Glutamatergic neuron (in vitro differentiated cells): ENCODE measurements at regions not wholly inside any gene's neighbourhood (a gene's known extent, or its start where the extent isn't known, plus 50 kb on each side); places are given as distances from the start of the nearest gene placed in this dataset.
"Not testable (repeated sequence)": the region's sequence is repeated elsewhere in the genome, so short reads cannot be mapped to it uniquely, and the experiment has no call there.

ENCODE experiments used
- DNase-seq: peaks from one replicate; pipeline ENCODE4 v3.0.0; 2022
- H3K27ac Mint-ChIP-seq: one replicate; pipeline ENCODE4 v1.8.0; 2020; ENCODE audit warnings: mild to moderate bottlenecking, mixed read lengths, inconsistent platforms; ENCODE audit not compliant: unreplicated experiment
- H3K27me3 Mint-ChIP-seq: one replicate; pipeline ENCODE4 v1.8.0; 2020; ENCODE audit warnings: mild to moderate bottlenecking, moderate library complexity, mixed read lengths, inconsistent platforms; ENCODE audit not compliant: unreplicated experiment
- H3K36me3 Mint-ChIP-seq: one replicate; pipeline ENCODE4 v1.8.0; 2020; ENCODE audit warnings: mild to moderate bottlenecking, mixed read lengths, inconsistent platforms; ENCODE audit not compliant: unreplicated experiment
- H3K4me1 Mint-ChIP-seq: one replicate; pipeline ENCODE4 v1.8.0; 2020; ENCODE audit warnings: mild to moderate bottlenecking, low read depth, mixed read lengths, inconsistent platforms; ENCODE audit not compliant: unreplicated experiment
- H3K4me3 Mint-ChIP-seq: one replicate; pipeline ENCODE4 v1.8.0; 2020; ENCODE audit warnings: mild to moderate bottlenecking, mixed read lengths, inconsistent platforms; ENCODE audit not compliant: unreplicated experiment
- H3K9me3 Mint-ChIP-seq: one replicate; pipeline ENCODE4 v1.8.0; 2020; ENCODE audit warnings: mild to moderate bottlenecking, moderate library complexity, mixed read lengths, inconsistent platforms; ENCODE audit not compliant: unreplicated experiment
- CTCF ChIP-seq: fragments of 200-600 bp; sonication (generic); IDR thresholded peaks from one replicate; pipeline ENCODE4 v1.5.0; 2021; ENCODE audit not compliant: partially characterized antibody, unreplicated experiment

GRCh38 chr6:3672339-3672738 lies 79.2 kb downstream of the PXDC1 start:
- DNase-seq, H3K4me1 Mint-ChIP-seq, H3K27me3 Mint-ChIP-seq, H3K4me3 Mint-ChIP-seq, H3K27ac Mint-ChIP-seq: not testable (repeated sequence)
- peaks cover 24% of the 10 kb centered on the region for H3K36me3 Mint-ChIP-seq
- H3K9me3 Mint-ChIP-seq, result peaks cover 11% of the 10 kb centered on the region

DNA sequence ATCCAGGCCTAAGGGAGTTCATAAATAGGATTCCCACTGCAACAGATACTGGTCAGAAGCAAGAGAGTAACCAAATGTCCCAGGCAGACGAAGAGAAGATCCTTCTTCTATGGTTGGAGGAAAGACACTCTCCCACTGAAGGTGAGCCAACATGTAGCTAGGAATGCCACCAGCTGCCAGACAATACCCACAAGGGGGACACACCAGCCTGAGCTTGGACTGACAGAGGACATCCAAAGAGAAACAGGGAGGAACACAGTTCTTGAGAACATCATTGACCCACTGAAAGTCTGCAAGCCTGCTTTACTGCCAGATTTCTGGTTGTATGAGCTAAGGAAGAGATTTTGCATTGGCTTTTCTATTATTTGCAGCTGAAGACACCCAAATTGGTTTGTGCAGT lies 80.1 kb downstream of the PXDC1 start:
- no peak overlapping the region for H3K4me3 Mint-ChIP-seq
- H3K36me3 Mint-ChIP-seq, result peaks cover 17% of the 10 kb centered on the region
- TF ChIP-seq CTCF, result no peak
- DNase-seq, result no peak
- H3K27ac Mint-ChIP-seq, result no peak overlapping the region
- peaks cover 3% of the 10 kb centered on the region for H3K27me3 Mint-ChIP-seq
- peaks cover 11% of the 10 kb centered on the region for H3K9me3 Mint-ChIP-seq
- H3K4me1 Mint-ChIP-seq, result peaks cover 1% of the 10 kb centered on the region

DNA sequence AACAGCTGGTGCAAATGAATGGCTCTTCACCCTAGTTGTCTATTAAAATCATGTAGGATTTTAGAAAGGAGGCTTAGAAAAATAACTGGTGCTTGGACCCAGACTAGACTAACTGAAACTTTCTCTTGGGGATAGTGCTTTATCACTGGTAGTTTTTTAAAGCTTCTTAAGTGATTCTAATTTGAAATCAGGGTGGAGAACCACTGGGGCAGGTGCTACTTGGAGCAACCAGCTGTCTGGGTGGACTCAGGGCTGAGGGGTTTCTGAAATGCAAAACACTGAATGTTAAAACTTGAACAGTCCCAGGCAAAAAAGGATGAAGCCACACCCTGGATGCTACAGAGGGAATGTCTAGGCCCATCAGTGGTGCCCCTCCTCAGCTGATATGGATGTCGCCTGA lies 81.2 kb downstream of the PXDC1 start:
- Mint-ChIP-seq H3K27ac (no peak overlapping the region), H3K4me3 (no peak overlapping the region), H3K4me1 (peaks cover 1% of the 10 kb centered on the region), H3K27me3 (peaks cover 3% of the 10 kb centered on the region), H3K9me3 (peaks cover 11% of the 10 kb centered on the region), H3K36me3 (peaks cover 14% of the 10 kb centered on the region)
- no peak for DNase-seq
- no peak for TF ChIP-seq CTCF

DNA sequence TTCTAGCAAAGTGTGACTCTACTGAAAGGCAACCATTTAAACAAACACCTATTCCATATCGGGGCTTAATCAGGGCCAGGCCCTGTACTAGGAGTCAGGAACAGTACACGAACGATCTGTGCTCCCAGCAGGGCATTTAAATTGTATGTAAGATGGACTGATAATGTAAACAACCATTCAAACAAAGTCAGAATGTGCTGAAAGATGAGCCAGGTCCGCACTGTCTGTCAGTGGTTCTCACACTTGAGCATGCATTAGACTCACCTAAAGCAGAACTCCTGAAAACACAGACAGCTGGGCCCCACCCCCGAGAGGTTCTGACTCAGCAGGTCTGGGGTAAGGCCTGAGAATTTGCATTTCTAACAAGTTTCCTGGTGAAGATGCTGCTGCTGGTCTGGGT lies 81.6 kb downstream of the PXDC1 start:
- H3K27me3 Mint-ChIP-seq, result no peaks in the 10 kb centered on the region
- H3K4me1 Mint-ChIP-seq, result peaks cover 4% of the 10 kb centered on the region
- TF ChIP-seq CTCF, result no peak
- no peak for DNase-seq
- no peak overlapping the region for H3K4me3 Mint-ChIP-seq
- H3K27ac Mint-ChIP-seq, result no peak overlapping the region
- H3K36me3 Mint-ChIP-seq, result peaks cover 10% of the 10 kb centered on the region
- peaks cover 11% of the 10 kb centered on the region for H3K9me3 Mint-ChIP-seq

GRCh38 chr6:3665608-3666007 lies 85.9 kb downstream of the PXDC1 start:
- peaks cover 12% of the 10 kb centered on the region for H3K4me1 Mint-ChIP-seq

More at GRCh38 chr6:3665608-3666007, 85.9 kb downstream of the PXDC1 start:
- no peak overlapping the region for H3K27ac Mint-ChIP-seq
- peaks cover 5% of the 10 kb centered on the region for H3K36me3 Mint-ChIP-seq
- DNase-seq, result no peak
- no peaks in the 10 kb centered on the region for H3K27me3 Mint-ChIP-seq
- TF ChIP-seq CTCF, result no peak
- no peak overlapping the region for H3K4me3 Mint-ChIP-seq
- peaks cover 7% of the 10 kb centered on the region for H3K9me3 Mint-ChIP-seq
